Loucy (cell line): ENCODE measurements at regions not wholly inside any gene's neighbourhood (a gene's known extent, or its start where the extent isn't known, plus 50 kb on each side); places are given as distances from the start of the nearest gene placed in this dataset.
"Not testable (repeated sequence)": the region's sequence is repeated elsewhere in the genome, so short reads cannot be mapped to it uniquely, and the experiment has no call there.

Experiments used
- H2AFZ ChIP-seq: fragments of 200-600 bp; sonication (generic); 2 replicates; pipeline ENCODE4 v1.6.0; 2016; ENCODE audit warnings: antibody characterized with exemption, mild to moderate bottlenecking, low read length, moderate library complexity
- H3F3A ChIP-seq: fragments of 200-600 bp; 2 replicates; pipeline ENCODE4 v1.6.0; 2016; ENCODE audit warnings: antibody characterized with exemption, low read depth, mild to moderate bottlenecking
- H3K27me3 ChIP-seq: fragments of 200-600 bp; sonication (generic); 2 replicates; pipeline ENCODE4 v1.6.1; 2014; ENCODE audit warnings: low read length, mild to moderate bottlenecking; ENCODE audit not compliant: insufficient read depth, poor library complexity, severe bottlenecking
- H3K36me3 ChIP-seq: fragments of 200-600 bp; sonication (generic); 2 replicates; pipeline ENCODE4 v1.6.1; 2016; ENCODE audit warnings: low read length; ENCODE audit not compliant: insufficient read depth
- H3K4me1 ChIP-seq: fragments of 200-600 bp; sonication (generic); 2 replicates; pipeline ENCODE4 v1.5.1; 2014; ENCODE audit warnings: low read length, mild to moderate bottlenecking; ENCODE audit not compliant: insufficient read depth, poor library complexity, severe bottlenecking
- H3K4me2 ChIP-seq: fragments of 200-600 bp; sonication (generic); 2 replicates; pipeline ENCODE4 v1.6.0; 2014; ENCODE audit warnings: antibody characterized with exemption, low read length, low read depth, mild to moderate bottlenecking; ENCODE audit not compliant: poor library complexity, severe bottlenecking
- H3K4me3 ChIP-seq: fragments of 200-600 bp; sonication (generic); 2 replicates; pipeline ENCODE4 v1.5.1; 2014; ENCODE audit warnings: low read length, mild to moderate bottlenecking, mixed read lengths; ENCODE audit not compliant: poor library complexity, severe bottlenecking
- H3K79me2 ChIP-seq: fragments of 200-600 bp; sonication (generic); 2 replicates; pipeline ENCODE4 v1.6.1; 2014; ENCODE audit warnings: low read length; ENCODE audit not compliant: insufficient read depth
- H3K9ac ChIP-seq: fragments of 200-600 bp; sonication (generic); 2 replicates; pipeline ENCODE4 v1.6.0; 2014; ENCODE audit warnings: mild to moderate bottlenecking, low read depth, low read length, moderate library complexity; ENCODE audit not compliant: poor library complexity, severe bottlenecking
- H3K9me2 ChIP-seq: fragments of 200-600 bp; sonication (generic); replicated peaks from 2 replicates; pipeline ENCODE4 v1.6.1; 2016; ENCODE audit warnings: low read depth, low read length, mixed read lengths
- H3K9me3 ChIP-seq: fragments of 200-600 bp; sonication (generic); 2 replicates; pipeline ENCODE4 v1.6.1; 2014; ENCODE audit warnings: mild to moderate bottlenecking, antibody characterized with exemption, low read length, low read depth; ENCODE audit not compliant: insufficient read depth
- H4K20me1 ChIP-seq: fragments of 200-600 bp; sonication (generic); 2 replicates; pipeline ENCODE4 v1.6.0; 2014; ENCODE audit warnings: antibody characterized with exemption, low read length, mild to moderate bottlenecking; ENCODE audit not compliant: insufficient read depth, poor library complexity, severe bottlenecking
- EZH2phosphoT487 ChIP-seq: fragments of 200-600 bp; IDR thresholded peaks from 2 replicates; pipeline ENCODE4 v1.6.1; 2018; ENCODE audit warnings: antibody characterized with exemption, mild to moderate bottlenecking, moderate library complexity, borderline replicate concordance
- TF ChIP-seq, protein P1 (sequence below): fragments of 200-600 bp; sonication (generic); conservative IDR thresholded peaks from 2 replicates; pipeline ENCODE4 v1.5.1; 2014; ENCODE audit warnings: mild to moderate bottlenecking, antibody characterized with exemption, low read length

GRCh38 chr7:9031386-9031785, 598.0 kb downstream of the NXPH1 start:
- Histone ChIP-seq H3K9me3 (no peaks in the 10 kb centered on the region), H3K4me2 (no peak overlapping the region), H3K9ac (no peak overlapping the region), H3K27me3 (no peaks in the 10 kb centered on the region), H3K36me3 (no peaks in the 10 kb centered on the region), H3K4me3 (no peak overlapping the region), H3K79me2 (no peaks in the 10 kb centered on the region), H3K4me1 (no peaks in the 10 kb centered on the region), H3F3A (no peaks in the 10 kb centered on the region), H2AFZ (no peak overlapping the region), H4K20me1 (no peaks in the 10 kb centered on the region), H3K9me2 (no peaks in the 10 kb centered on the region)
- TF ChIP-seq, protein P1, sequence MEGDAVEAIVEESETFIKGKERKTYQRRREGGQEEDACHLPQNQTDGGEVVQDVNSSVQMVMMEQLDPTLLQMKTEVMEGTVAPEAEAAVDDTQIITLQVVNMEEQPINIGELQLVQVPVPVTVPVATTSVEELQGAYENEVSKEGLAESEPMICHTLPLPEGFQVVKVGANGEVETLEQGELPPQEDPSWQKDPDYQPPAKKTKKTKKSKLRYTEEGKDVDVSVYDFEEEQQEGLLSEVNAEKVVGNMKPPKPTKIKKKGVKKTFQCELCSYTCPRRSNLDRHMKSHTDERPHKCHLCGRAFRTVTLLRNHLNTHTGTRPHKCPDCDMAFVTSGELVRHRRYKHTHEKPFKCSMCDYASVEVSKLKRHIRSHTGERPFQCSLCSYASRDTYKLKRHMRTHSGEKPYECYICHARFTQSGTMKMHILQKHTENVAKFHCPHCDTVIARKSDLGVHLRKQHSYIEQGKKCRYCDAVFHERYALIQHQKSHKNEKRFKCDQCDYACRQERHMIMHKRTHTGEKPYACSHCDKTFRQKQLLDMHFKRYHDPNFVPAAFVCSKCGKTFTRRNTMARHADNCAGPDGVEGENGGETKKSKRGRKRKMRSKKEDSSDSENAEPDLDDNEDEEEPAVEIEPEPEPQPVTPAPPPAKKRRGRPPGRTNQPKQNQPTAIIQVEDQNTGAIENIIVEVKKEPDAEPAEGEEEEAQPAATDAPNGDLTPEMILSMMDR, result no peak
- TF ChIP-seq EZH2phosphoT487, result no peak

DNA sequence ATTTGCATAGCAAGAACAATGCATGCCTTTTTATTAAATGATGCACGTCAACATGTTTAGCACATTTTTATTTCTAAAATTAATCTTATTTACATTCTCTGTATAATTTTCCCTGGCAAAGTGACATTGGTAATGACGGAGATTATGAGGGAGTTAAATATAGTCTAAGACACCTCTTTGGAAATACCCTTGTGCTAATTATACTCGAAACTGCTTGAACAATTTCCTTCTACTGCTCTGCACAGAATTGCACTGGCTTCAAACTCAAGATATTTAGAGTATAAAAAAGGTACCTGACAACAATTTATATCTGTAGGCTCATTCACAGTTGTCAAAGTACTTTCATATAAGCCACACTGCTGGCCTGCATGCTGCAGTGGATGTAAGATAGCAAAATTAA, 602.7 kb downstream of the NXPH1 start:
- Histone ChIP-seq H3K4me3 (no peak overlapping the region), H3K27me3 (no peaks in the 10 kb centered on the region), H3F3A (no peaks in the 10 kb centered on the region), H3K9me2 (no peaks in the 10 kb centered on the region), H4K20me1 (no peaks in the 10 kb centered on the region), H2AFZ (no peak overlapping the region), H3K9ac (no peak overlapping the region), H3K36me3 (no peaks in the 10 kb centered on the region), H3K79me2 (no peaks in the 10 kb centered on the region), H3K9me3 (no peaks in the 10 kb centered on the region), H3K4me1 (no peaks in the 10 kb centered on the region), H3K4me2 (no peak overlapping the region)
- TF ChIP-seq, protein P1, result no peak
- no peak for TF ChIP-seq EZH2phosphoT487

DNA sequence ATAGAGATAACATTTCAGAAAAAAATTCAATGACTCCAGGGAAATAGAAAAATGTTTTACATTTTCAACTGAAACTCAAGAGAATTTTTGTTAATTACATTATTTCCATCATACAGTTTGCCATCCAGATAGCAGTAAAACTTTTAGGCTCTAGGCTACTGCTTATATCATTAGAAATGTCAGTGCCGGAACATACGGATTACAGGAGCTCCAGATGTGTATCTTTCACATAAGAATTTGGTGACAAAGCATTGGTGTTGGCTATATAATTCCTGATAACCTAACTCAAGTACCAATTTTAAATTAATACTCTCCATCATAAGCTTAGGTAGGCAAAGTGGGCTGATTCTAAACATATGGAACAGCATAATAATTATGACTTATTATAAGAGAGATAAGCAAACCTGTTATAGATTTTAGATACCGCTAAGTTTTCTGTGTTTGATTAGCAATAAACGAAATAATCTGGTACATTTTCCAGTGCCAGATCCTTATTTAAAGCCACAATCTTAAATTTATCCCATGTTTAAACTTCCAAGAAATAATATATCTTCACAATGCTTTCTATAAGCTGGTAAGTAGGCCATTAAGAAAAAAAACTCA, 637.9 kb downstream of the NXPH1 start:
- no peaks in the 10 kb centered on the region for H3K79me2 ChIP-seq
- H3K4me2 ChIP-seq, result no peak overlapping the region

GRCh38 chr7:9075774-9076173, 642.4 kb downstream of the NXPH1 start:
- not testable (repeated sequence) for H3K79me2 ChIP-seq, H3K36me3 ChIP-seq, H3K4me3 ChIP-seq, H3K4me1 ChIP-seq, H3F3A ChIP-seq, H3K9ac ChIP-seq, H3K9me3 ChIP-seq, H3K27me3 ChIP-seq, H3K4me2 ChIP-seq, H2AFZ ChIP-seq, H4K20me1 ChIP-seq, H3K9me2 ChIP-seq

More for the DNA sequence above, 637.9 kb downstream of the NXPH1 start:
- Histone ChIP-seq H3K9ac (no peak overlapping the region), H3K4me1 (no peaks in the 10 kb centered on the region), H3K9me2 (no peaks in the 10 kb centered on the region), H3K9me3 (no peaks in the 10 kb centered on the region), H3F3A (no peaks in the 10 kb centered on the region), H4K20me1 (no peaks in the 10 kb centered on the region), H3K36me3 (no peaks in the 10 kb centered on the region), H3K4me3 (no peak overlapping the region), H2AFZ (no peak overlapping the region), H3K27me3 (no peaks in the 10 kb centered on the region)
- no peak for TF ChIP-seq EZH2phosphoT487
- TF ChIP-seq, protein P1, result no peak
